ENCODE measurements at regions not wholly inside any gene's neighbourhood (a gene's known extent, or its start where the extent isn't known, plus 50 kb on each side); places are given as distances from the start of the nearest gene placed in this dataset.

- DNase-seq (ENCODE audit: low read depth in 2 of 2), result no peak
Measured at GRCh38 chr6:4560221-4561077, 215.8 kb upstream of the CDYL start.

- no peak for DNase-seq (ENCODE audit: low read depth in 2 of 2)
Measured at GRCh38 chr6:4559281-4559875, 216.8 kb upstream of the CDYL start.

DNA sequence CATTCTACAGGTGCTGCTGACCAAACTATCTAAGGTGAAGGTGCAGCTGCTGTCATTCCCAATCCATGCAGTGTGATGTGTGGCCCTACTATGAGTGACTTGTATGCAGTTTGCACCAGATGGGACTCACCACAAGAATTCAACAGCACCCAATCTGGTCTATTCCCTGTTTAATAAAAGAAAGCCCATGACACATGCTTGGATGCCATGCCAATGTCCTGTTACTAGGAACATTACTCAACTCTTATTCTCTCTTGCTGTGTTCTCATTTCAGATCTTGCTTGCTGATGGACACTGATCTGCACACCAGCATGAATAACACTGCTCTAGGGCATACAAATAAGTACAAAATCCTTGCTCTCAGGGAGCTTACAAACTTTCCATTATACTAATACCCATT lies 221.6 kb upstream of the CDYL start:
- DNase-seq (ENCODE audit: low read depth in 2 of 2), result no peak

GRCh38 chr6:4553387-4553786 lies 222.8 kb upstream of the CDYL start:
- no peak for DNase-seq (ENCODE audit: low read depth in 2 of 2)

DNA sequence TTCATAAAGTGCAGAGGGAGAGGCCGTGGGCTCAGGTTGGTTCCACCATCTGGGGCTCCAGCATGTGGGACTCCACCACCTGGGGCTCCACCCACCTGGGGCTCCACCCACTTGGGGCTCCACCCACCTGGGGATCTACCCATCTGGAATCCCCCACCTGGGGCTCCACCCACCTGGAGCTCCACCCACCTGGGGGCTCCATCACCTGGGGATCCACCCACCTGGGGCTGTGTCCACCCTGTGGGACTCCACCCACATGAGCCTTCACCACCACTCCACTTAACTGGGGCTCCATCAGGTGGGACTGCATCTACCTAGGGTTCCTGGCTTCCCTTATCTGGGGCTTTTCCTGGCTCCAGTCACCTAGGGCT lies 226.0 kb upstream of the CDYL start:
- DNase-seq (ENCODE audit: low read depth in 2 of 2), result no peak

GRCh38 chr6:4549556-4550226 lies 226.5 kb upstream of the CDYL start:
- DNase-seq (ENCODE audit: low read depth in 2 of 2), result no peak

GRCh38 chr6:4545893-4546292 lies 230.3 kb upstream of the CDYL start:
- no peak for DNase-seq (ENCODE audit: low read depth in 2 of 2)

DNA sequence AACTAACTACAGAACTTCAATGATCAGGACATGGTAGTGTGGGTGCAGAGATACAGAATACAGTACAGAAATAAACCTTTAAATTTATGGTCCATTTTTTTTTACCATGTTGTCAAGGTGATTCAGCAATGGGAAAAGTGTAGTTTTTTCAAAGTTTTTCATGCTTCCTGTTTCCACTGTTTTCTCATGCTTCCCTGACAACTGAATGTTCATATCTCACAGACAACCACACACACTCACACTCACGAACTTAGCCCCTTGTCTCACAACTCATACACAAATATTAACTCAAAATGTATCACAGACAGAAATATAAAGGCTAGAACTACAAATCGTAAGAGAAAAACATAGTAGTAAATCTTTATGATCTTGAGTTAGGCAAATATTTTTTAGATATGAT lies 232.6 kb upstream of the CDYL start:
- no peak for DNase-seq (ENCODE audit: low read depth in 2 of 2)

GRCh38 chr6:4533576-4533975 lies 242.6 kb upstream of the CDYL start:
- no peak for DNase-seq (ENCODE audit: low read depth in 2 of 2)

DNA sequence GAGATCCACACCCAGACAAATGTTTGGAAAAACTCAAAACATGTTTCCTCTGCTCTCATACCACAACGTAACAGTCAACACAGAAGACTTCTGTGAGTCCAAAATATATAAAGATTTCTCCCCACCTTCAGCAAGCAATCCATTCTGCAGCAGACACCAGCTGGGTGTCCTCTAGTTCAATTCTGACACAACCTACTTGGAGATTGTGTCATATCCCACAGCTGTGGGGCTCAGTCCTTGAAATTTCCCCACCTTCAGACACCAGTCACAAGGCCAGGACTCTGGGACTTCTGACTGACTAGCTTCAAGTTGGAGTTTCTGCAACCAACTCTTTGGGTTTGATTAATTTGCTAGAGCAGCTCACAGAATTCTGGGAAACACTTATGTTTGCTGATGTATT lies 244.8 kb upstream of the CDYL start:
- no peak for DNase-seq (ENCODE audit: low read depth in 2 of 2)

GRCh38 chr6:4522453-4522852 lies 253.8 kb upstream of the CDYL start:
- DNase-seq (ENCODE audit: low read depth in 2 of 2), result no peak

DNA sequence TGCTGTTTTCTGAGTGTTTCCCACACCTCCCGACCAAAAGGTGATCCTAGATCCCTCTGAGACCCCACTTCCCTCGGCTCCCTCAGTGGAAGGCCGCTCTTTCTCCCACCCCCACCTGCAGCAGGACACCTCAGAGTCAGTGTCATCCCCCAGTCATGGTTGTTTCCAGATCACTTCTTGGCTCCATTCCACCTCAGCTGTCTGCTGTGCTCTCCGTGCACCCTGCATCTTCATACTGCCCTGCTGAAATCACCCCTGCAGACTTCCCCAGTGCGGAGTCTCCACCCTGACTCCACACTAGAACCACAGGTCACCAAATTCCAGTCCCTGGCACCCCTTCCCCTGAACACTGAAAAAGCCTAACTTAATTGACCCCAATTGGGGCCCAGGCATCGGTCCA lies 255.1 kb upstream of the CDYL start:
- no peak for DNase-seq (ENCODE audit: low read depth in 2 of 2)

- no peak for DNase-seq (ENCODE audit: low read depth in 2 of 2)
Measured at GRCh38 chr6:4518506-4518905, 257.7 kb upstream of the CDYL start.

DNA sequence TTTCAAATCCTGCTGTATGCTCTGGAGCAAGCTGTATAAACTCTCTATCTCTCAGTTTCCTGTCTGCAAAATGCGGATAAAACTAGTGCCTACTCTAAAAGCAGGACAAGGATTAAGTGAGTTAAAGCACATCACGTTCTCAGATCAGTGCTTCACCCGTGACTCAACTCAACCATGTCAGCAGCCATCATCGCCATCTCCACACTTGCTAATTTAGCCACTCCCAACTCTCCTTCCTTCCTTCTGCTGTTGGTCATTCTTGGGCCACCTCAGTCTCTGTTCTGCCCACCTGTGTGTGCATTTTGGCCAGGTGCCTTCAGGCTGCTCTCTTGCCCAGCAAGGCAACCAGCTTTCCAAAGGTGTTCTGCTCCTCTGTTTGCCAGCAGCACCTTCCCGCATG lies 260.0 kb upstream of the CDYL start:
- DNase-seq (ENCODE audit: low read depth in 2 of 2), result no peak

- no peak for DNase-seq (ENCODE audit: low read depth in 2 of 2)
Measured at GRCh38 chr6:4513561-4513960, 262.6 kb upstream of the CDYL start.

GRCh38 chr6:4512051-4512471 lies 264.1 kb upstream of the CDYL start:
- DNase-seq (ENCODE audit: low read depth in 2 of 2), result no peak

DNA sequence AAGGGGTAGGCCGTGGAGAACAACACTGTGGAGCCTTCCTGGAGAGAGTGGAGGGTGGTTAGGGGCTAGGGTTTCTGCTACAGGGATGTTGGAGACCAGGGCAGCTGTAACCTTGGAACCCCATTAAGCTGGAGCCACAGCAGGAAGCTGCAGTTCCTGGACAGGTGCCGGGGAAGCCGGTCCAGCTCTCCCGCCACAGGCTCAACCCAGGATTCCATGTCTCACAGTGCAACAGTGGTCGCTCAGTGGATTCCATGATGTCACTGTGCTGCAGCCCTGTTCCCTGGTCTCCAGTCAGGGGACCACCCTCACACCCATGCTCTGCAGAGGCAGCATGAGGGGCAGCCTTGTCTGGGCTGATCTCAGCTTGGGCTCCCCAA lies 264.6 kb upstream of the CDYL start:
- DNase-seq (ENCODE audit: low read depth in 2 of 2), result no peak

- DNase-seq (ENCODE audit: low read depth in 2 of 2), result no peak
Measured at GRCh38 chr6:4510906-4511640, 265.1 kb upstream of the CDYL start.

DNA sequence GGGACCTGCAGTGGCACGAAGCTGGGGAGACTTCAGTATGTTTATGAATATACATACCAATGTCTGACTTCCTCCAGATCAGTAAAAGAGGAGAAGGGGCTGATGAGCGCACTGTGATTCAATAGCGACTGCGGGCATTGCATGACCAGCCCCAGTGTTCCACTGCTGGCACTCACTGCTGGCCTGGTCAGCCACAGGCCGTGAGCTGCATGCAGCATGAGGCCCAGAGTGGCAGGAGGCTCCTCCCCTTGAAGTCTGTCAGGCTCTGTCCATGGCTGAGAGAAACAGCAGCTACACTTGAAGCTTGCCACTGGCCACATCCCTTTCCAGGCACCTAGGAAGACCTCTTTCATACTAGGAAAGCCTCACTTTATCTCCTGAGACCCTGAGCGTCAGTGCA lies 265.9 kb upstream of the CDYL start:
- DNase-seq (ENCODE audit: low read depth in 2 of 2), result no peak

DNA sequence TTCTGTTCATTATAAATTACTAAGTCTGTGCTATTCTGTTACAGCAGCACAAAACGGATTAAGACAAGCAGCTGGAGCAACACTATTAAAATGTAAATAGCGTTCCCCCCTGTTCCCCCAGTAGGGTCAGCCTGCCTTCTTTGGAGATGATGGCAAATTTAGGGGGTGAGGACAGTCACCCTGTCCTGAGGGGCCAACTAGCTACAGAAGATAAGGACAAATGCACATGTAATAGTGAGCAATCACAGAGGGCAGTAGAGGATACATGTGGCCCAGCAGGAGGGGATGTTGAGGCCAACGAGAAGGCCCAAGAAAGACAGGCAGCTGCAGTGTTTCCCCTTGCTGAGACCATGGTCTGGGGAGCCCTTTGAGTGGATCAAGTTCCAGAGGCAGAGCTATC lies 266.7 kb upstream of the CDYL start:
- no peak for DNase-seq (ENCODE audit: low read depth in 2 of 2)

DNA sequence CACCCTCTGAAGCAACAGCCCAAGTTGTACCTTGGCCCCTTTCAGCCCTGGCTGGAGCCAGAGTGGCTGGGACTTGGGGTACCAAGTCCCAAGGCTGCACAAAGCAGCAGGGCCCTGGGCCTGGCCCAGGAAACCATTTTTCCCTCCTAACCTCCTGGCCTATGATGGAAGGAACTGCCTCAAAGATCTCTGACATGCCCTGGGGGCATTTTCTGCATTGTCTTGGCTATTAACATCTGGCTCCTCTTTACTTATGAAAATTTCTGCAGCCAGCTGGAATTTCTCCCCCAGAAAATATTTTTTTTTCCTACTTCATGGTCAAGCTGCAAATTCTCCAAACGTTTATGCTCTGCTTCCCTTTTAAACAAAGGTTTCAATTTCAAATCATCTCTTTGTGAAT lies 269.4 kb upstream of the CDYL start:
- DNase-seq (ENCODE audit: low read depth in 2 of 2), result no peak

GRCh38 chr6:4506223-4506622 lies 270.0 kb upstream of the CDYL start:
- DNase-seq (ENCODE audit: low read depth in 2 of 2), result no peak
